ENCODE measurements at regions not wholly inside any gene's neighbourhood (a gene's known extent, or its start where the extent isn't known, plus 50 kb on each side); places are given as distances from the start of the nearest gene placed in this dataset.
A peak's percentile ranks its signal among the peaks of the same experiment; 100 is the strongest.
"Not testable (repeated sequence)": the region's sequence is repeated elsewhere in the genome, so short reads cannot be mapped to it uniquely, and the experiment has no call there.

- Mint-ChIP-seq H3K9me3 (ENCODE audit: insufficient read depth) (no peaks in the 10 kb centered on the region), H3K27me3 (ENCODE audit: low read depth) (no peaks in the 10 kb centered on the region), H3K27ac (no peak overlapping the region), H3K36me3 (ENCODE audit: low read depth) (no peaks in the 10 kb centered on the region), H3K4me3 (no peak overlapping the region), H3K4me1 (ENCODE audit: low read depth) (no peaks in the 10 kb centered on the region)
- ATAC-seq = no peak
- ChIA-PET CTCF (interaction anchor here (1.2 kb wide), 1 partner anchor 26 kb away, joined by 4 read pairs; no protein-coding TSS in a partner anchor), POLR2A (no interaction called here)
- no peak for DNase-seq
Measured at GRCh38 chr10:25849268-25849667, 84.8 kb upstream of the MYO3A start.

- H3K9me3 Mint-ChIP-seq (ENCODE audit: insufficient read depth) = no peaks in the 10 kb centered on the region
- H3K4me3 Mint-ChIP-seq = no peak overlapping the region
- CTCF ChIA-PET = interaction anchor here (1.2 kb wide), 1 partner anchor 25 kb away, joined by 4 read pairs; no protein-coding TSS in a partner anchor
- H3K4me1 Mint-ChIP-seq (ENCODE audit: low read depth) = no peaks in the 10 kb centered on the region
- DNase-seq = no peak
- no peak overlapping the region for H3K27ac Mint-ChIP-seq
- POLR2A ChIA-PET = no interaction called here
- H3K36me3 Mint-ChIP-seq (ENCODE audit: low read depth) = no peaks in the 10 kb centered on the region
- H3K27me3 Mint-ChIP-seq (ENCODE audit: low read depth) = no peaks in the 10 kb centered on the region
- ATAC-seq = no peak
Measured at GRCh38 chr10:25849988-25850387, 84.0 kb upstream of the MYO3A start.

- Mint-ChIP-seq H3K36me3 (ENCODE audit: low read depth) (no peaks in the 10 kb centered on the region), H3K9me3 (ENCODE audit: insufficient read depth) (no peaks in the 10 kb centered on the region), H3K27ac (no peak overlapping the region), H3K4me3 (no peak overlapping the region), H3K4me1 (ENCODE audit: low read depth) (no peaks in the 10 kb centered on the region), H3K27me3 (ENCODE audit: low read depth) (no peaks in the 10 kb centered on the region)
- no peak for DNase-seq
- CTCF ChIA-PET = no interaction called here
- ATAC-seq = no peak
- POLR2A ChIA-PET = no interaction called here
Measured at GRCh38 chr10:25851548-25851947, 82.5 kb upstream of the MYO3A start.

- H3K4me1 Mint-ChIP-seq (ENCODE audit: low read depth) = no peaks in the 10 kb centered on the region
- POLR2A ChIA-PET = no interaction called here
- ATAC-seq (no peak), DNase-seq (no peak)
- no peaks in the 10 kb centered on the region for H3K36me3 Mint-ChIP-seq (ENCODE audit: low read depth)
- H3K27ac Mint-ChIP-seq = no peak overlapping the region
- no peaks in the 10 kb centered on the region for H3K27me3 Mint-ChIP-seq (ENCODE audit: low read depth)
- CTCF ChIA-PET = no interaction called here
- no peaks in the 10 kb centered on the region for H3K9me3 Mint-ChIP-seq (ENCODE audit: insufficient read depth)
- no peak overlapping the region for H3K4me3 Mint-ChIP-seq
Measured at GRCh38 chr10:25852364-25852941, 81.6 kb upstream of the MYO3A start.

GRCh38 chr10:25858076-25858475, 76.0 kb upstream of the MYO3A start:
- no peak for ATAC-seq
- Mint-ChIP-seq H3K9me3 (ENCODE audit: insufficient read depth) (no peaks in the 10 kb centered on the region), H3K36me3 (ENCODE audit: low read depth) (no peaks in the 10 kb centered on the region)

DNA sequence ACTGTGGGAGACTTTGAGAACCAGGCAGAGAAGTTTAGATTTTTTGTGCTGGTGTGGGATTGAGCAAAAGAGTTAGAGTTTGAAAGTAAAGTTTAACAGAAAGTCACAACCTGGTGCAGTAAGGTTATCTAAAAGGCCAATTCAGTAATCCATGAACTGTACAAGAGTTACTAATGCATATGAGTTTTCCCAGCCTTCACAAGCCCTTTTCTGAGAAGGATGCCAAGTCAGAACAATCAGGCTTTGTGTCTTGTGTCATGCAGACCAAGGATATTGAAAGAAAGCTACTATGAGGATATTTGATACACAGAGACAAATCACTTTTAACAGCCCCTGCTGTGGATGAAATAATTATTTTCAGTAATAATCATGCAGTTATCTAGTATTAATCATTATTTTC, 68.8 kb upstream of the MYO3A start:
- Mint-ChIP-seq H3K27ac (no peak overlapping the region), H3K27me3 (ENCODE audit: low read depth) (no peaks in the 10 kb centered on the region), H3K4me1 (ENCODE audit: low read depth) (no peaks in the 10 kb centered on the region), H3K4me3 (no peak overlapping the region), H3K9me3 (ENCODE audit: insufficient read depth) (no peaks in the 10 kb centered on the region), H3K36me3 (ENCODE audit: low read depth) (no peaks in the 10 kb centered on the region)
- DNase-seq (no peak), ATAC-seq (no peak)
- CTCF ChIA-PET = interaction anchor here (3.1 kb wide), 1 partner anchor 11 kb away, joined by 10 read pairs; no protein-coding TSS in a partner anchor
- POLR2A ChIA-PET = no interaction called here

More at GRCh38 chr10:25858076-25858475, 76.0 kb upstream of the MYO3A start:
- ChIA-PET POLR2A (no interaction called here), CTCF (interaction anchor here (2.5 kb wide), 1 partner anchor 17 kb away, joined by 7 read pairs; no protein-coding TSS in a partner anchor)
- no peak for DNase-seq
- H3K27ac Mint-ChIP-seq = no peak overlapping the region
- no peaks in the 10 kb centered on the region for H3K27me3 Mint-ChIP-seq (ENCODE audit: low read depth)
- H3K4me3 Mint-ChIP-seq = no peak overlapping the region
- no peaks in the 10 kb centered on the region for H3K4me1 Mint-ChIP-seq (ENCODE audit: low read depth)

DNA sequence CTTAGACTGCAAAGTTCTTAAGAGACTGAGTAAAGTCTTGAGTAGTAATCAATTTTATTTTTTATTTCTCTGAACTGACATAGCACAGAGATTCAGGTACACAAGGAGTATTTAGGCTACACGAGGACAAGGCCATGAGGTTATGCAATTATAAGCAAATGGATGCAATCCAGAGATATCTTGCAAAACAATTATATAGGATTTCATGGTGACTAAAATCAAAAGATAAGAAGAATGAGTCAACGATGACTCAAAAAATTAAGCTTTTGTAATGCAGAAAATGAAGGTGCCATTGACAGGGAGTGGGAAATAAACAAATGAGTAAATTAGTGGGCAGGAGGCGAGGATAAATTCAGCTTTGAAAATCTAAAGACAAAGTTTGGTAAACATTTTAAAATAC, 66.7 kb upstream of the MYO3A start:
- ATAC-seq (no peak), DNase-seq (no peak)
- H3K4me3 Mint-ChIP-seq = no peak overlapping the region
- no peak overlapping the region for H3K27ac Mint-ChIP-seq
- no peaks in the 10 kb centered on the region for H3K27me3 Mint-ChIP-seq (ENCODE audit: low read depth)
- H3K4me1 Mint-ChIP-seq (ENCODE audit: low read depth) = no peaks in the 10 kb centered on the region
- H3K9me3 Mint-ChIP-seq (ENCODE audit: insufficient read depth) = no peaks in the 10 kb centered on the region
- H3K36me3 Mint-ChIP-seq (ENCODE audit: low read depth) = no peaks in the 10 kb centered on the region
- POLR2A ChIA-PET = no interaction called here
- CTCF ChIA-PET = interaction anchor here (3.1 kb wide), 1 partner anchor 8 kb away, joined by 10 read pairs; no protein-coding TSS in a partner anchor

DNA sequence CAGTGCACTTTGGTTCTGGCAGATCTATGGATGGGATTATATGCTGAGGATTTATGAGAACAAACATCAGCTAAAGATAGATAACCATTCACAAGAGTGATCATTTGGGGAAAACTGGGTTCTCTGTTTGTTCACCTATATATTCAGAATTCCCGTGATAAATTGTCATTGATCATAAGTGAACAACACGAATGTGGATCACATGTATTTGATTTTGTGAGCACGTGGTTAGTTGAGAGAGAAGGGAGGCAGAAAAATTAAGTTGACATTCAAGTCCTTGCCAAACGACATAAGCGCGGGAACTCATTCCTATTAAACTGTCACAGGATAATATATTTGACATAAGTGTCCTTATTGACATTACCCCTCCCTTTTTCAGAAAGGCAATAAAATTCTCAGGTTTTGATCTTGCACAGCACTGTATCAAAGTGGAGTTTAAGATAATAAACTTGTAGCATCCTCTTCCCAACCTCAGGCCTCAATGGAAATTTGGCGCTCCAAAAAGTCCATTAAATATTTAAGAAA, 64.9 kb upstream of the MYO3A start:
- H3K4me3 Mint-ChIP-seq = no peak overlapping the region
- ChIA-PET POLR2A (no interaction called here), CTCF (no interaction called here)
- no peak overlapping the region for H3K27ac Mint-ChIP-seq
- H3K36me3 Mint-ChIP-seq (ENCODE audit: low read depth) = no peaks in the 10 kb centered on the region
- no peaks in the 10 kb centered on the region for H3K27me3 Mint-ChIP-seq (ENCODE audit: low read depth)
- DNase-seq (no peak), ATAC-seq (no peak)
- H3K9me3 Mint-ChIP-seq (ENCODE audit: insufficient read depth) = no peaks in the 10 kb centered on the region
- H3K4me1 Mint-ChIP-seq (ENCODE audit: low read depth) = no peaks in the 10 kb centered on the region

GRCh38 chr10:25869609-25870008, 64.4 kb upstream of the MYO3A start:
- Mint-ChIP-seq H3K4me3 (no peak overlapping the region), H3K4me1 (ENCODE audit: low read depth) (no peaks in the 10 kb centered on the region), H3K27ac (no peak overlapping the region), H3K36me3 (ENCODE audit: low read depth) (no peaks in the 10 kb centered on the region), H3K9me3 (ENCODE audit: insufficient read depth) (no peaks in the 10 kb centered on the region), H3K27me3 (ENCODE audit: low read depth) (no peaks in the 10 kb centered on the region)
- CTCF ChIA-PET = no interaction called here
- ATAC-seq (no peak), DNase-seq (no peak)
- POLR2A ChIA-PET = no interaction called here

GRCh38 chr10:25874402-25874801, 59.6 kb upstream of the MYO3A start:
- H3K4me1 Mint-ChIP-seq (ENCODE audit: low read depth); H3K36me3 Mint-ChIP-seq (ENCODE audit: low read depth); H3K27me3 Mint-ChIP-seq (ENCODE audit: low read depth); H3K9me3 Mint-ChIP-seq (ENCODE audit: insufficient read depth); DNase-seq; H3K4me3 Mint-ChIP-seq; H3K27ac Mint-ChIP-seq; ATAC-seq; POLR2A ChIA-PET: not testable (repeated sequence)
- CTCF ChIA-PET = interaction anchor here (0.6 to 2.6 kb wide), 4 partner anchors 11 to 686 kb away, joined by 3 to 10 read pairs (median 6); no protein-coding TSS in a partner anchor

- no peaks in the 10 kb centered on the region for H3K9me3 Mint-ChIP-seq (ENCODE audit: insufficient read depth)
- CTCF ChIA-PET = interaction anchor here (0.6 to 2.6 kb wide), 27 partner anchors 8 to 680 kb away, joined by 3 to 11 read pairs (median 3); no protein-coding TSS in a partner anchor
- POLR2A ChIA-PET = no interaction called here
- ATAC-seq = peak; percentile 68
- H3K27me3 Mint-ChIP-seq (ENCODE audit: low read depth) = peaks cover 2% of the 10 kb centered on the region
- DNase-seq = peak; percentile 75
- no peak overlapping the region for H3K4me3 Mint-ChIP-seq
- no peaks in the 10 kb centered on the region for H3K4me1 Mint-ChIP-seq (ENCODE audit: low read depth)
- H3K27ac Mint-ChIP-seq = no peak overlapping the region
- H3K36me3 Mint-ChIP-seq (ENCODE audit: low read depth) = no peaks in the 10 kb centered on the region
Measured at GRCh38 chr10:25875556-25876165, 58.4 kb upstream of the MYO3A start.

DNA sequence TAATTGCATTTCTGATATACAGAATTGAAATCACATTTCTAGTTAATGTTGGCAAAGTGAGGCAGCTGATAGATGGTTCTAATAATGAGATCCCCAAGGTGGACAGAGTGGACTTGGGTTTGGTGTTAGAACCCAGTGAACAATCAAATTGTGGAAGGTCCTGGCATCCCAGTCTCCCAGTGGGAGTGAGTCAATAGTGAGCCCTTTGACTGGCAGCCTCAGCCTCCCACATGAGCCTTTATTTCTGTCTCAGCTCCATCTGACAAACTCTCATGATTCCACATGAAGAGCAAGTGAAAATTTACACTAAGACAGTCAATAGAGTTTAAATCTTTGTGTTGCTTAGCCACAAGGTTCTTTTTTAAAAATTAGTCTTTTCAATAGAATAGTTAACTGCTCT, 56.7 kb upstream of the MYO3A start:
- Mint-ChIP-seq H3K4me1 (ENCODE audit: low read depth) (no peaks in the 10 kb centered on the region), H3K27me3 (ENCODE audit: low read depth) (peaks cover 2% of the 10 kb centered on the region), H3K27ac (no peak overlapping the region), H3K4me3 (no peak overlapping the region), H3K36me3 (ENCODE audit: low read depth) (no peaks in the 10 kb centered on the region), H3K9me3 (ENCODE audit: insufficient read depth) (no peaks in the 10 kb centered on the region)
- no peak for DNase-seq
- ChIA-PET CTCF (no interaction called here), POLR2A (no interaction called here)
- ATAC-seq = no peak
